Embryonic facial prominence (tissue), 1 donor: ENCODE measurements at regions not wholly inside any gene's neighbourhood (a gene's known extent, or its start where the extent isn't known, plus 50 kb on each side); places are given as distances from the start of the nearest gene placed in this dataset.
"Not testable (repeated sequence)": the region's sequence is repeated elsewhere in the genome, so short reads cannot be mapped to it uniquely, and the experiment has no call there.

Experiments
- DNase-seq: peaks from one replicate; pipeline ENCODE4 v3.0.0-alpha.2; 2016; ENCODE audit errors: extremely low spot score

- DNase-seq, result no peak
Observed at GRCh38 chr13:85603735-85604134, 195.5 kb downstream of the SLITRK6 start.

DNA sequence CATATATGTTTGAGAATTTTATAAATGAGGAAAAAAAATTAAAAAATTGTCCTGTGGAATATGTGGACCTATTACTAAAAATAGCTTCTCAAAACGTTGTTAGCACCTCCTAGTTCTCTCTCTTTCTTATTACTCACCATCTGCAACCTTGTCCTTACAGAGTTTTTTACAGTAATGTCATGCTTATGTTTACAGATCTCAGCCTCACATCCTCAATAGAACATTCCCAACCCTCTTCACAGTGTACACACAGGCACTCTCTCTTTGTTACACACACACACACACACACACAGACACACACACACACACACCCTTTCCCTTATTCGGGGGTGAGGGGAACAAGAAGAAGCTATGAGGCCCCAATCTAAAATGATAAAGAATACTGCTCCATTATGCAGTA lies 197.7 kb downstream of the SLITRK6 start:
- DNase-seq, result no peak

- DNase-seq, result no peak
Observed at GRCh38 chr13:85597790-85598500, 201.3 kb downstream of the SLITRK6 start.

DNA sequence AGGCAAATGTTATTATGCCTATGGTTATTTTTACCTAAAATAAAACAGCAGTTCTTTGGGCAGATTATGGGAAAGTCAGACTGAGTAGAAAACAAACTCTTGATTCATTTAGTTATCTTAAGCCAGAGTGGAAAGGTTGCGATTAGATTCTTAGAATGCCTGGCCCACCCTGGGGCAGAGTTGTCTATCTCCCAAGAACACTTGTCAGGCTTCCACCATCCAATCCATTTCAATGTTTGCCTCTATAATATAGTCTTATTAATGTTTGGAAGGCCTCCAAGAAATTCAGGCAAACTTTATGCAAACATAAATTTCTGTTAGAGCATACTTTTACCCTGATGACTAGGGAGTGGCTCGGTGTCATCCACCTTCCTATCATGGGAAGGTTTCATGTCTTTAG lies 207.0 kb downstream of the SLITRK6 start:
- DNase-seq, result no peak

DNA sequence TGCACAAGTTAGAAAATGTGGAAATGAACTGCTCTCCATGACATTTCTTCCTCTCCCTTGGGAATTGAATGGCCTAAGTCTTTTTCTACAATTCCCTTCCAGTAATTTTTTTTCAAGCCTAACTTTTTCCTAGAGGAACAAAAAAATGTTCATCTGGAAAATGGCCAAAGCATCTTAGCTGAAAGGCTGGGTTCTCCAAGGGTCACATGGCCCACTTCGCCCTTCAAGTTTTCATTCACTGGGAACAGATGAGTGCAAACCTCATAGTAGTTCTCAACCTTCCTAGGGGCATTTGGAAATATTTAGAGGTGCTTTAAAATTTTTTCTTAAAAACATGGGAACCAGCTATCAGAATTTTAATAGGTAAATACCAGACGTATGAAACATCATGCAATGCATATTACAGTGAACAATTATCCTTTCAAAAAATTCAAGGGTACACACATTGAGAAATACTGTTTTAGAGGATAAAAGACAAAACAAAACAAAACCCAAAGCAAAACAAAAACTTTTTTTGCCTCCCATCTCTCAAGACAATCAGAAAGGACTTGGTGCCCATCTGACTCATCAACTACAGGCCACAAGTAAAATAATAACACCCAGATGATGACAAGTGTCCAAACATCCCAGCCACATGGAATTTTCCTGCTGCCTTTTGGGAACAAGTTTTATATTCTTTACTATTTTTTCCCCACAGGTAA lies 208.8 kb downstream of the SLITRK6 start:
- DNase-seq, result no peak

DNA sequence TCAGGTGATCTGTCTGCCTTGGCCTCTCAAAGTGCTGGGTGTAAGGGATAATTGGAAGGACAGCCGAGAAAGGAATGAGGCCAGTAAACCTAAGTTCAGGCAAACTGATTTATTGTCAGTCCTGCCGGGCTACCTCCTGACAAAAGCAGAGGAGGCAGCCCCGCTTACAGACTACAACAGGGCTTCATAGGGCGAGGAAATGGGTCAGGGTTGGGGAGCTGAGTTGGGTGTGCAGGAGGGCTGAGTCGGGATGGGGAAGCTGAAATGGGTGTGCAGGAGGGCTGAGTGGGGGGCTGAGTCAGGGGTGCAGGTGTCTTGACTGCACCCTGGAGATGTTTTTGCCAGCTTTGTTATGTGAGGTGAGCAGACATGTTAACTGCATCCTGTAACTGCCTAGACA lies 210.2 kb downstream of the SLITRK6 start:
- DNase-seq, result no peak

GRCh38 chr13:85588359-85588758 lies 210.9 kb downstream of the SLITRK6 start:
- DNase-seq, result no peak

DNA sequence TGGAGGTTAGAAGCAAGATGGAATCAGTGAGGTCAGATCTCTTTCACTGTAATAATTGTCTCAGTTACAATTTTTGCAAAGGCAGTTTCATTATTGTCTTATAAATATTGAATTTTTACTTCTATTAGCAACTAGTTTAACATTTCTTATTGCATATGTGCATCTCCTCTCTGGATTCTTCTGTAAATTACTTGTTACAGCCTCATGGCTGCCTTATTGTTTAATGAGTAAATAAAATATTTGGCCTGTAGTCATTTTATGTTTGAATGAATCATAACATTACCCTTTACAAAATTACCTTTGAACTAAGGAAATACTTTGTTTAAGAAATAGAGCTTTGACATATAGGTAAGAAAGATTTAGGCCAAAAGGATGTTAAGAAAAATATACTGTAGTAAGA lies 212.4 kb downstream of the SLITRK6 start:
- no peak for DNase-seq

GRCh38 chr13:85586422-85586831 lies 212.8 kb downstream of the SLITRK6 start:
- DNase-seq, result no peak

GRCh38 chr13:85582890-85583289 lies 216.3 kb downstream of the SLITRK6 start:
- no peak for DNase-seq

DNA sequence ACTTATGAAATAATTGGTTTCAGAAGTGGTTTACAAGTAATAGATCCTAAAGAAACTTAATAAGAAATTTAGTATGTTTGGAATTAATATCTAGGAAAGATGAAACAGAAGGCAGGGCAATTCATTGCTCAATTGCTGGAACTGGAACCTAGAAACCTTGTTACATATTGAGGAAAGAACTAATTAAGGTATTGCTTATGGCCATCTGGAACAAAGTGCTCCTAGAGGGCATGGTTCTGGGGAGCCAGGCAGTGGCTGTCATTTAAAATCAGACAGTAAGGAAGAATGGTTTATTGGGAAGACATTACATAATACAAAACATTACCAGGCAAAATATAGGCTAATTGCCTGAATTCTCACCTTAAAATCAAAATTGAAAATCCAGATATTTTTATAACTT lies 224.1 kb downstream of the SLITRK6 start:
- DNase-seq, result no peak

DNA sequence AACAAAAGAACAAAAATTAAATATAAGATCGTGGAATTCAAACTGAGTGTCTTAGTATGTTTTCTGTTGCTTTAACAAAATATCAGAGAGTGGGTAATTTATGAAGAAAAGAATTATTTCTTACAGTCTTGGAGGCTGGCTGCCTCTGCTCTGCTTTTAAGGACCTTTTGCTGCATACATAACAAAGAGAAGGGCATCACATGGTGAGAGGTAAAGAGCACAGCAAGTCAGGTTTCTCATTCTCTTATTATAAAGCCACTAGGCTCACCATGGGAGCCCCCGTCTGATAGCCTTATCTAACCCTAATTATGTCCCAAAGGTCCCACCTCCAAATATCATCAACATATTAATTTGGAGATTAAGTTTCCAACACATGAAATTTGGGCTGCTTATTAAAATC lies 231.3 kb downstream of the SLITRK6 start:
- DNase-seq, result no peak

- DNase-seq, result no peak
Observed at GRCh38 chr13:85565652-85566051, 233.6 kb downstream of the SLITRK6 start.

DNA sequence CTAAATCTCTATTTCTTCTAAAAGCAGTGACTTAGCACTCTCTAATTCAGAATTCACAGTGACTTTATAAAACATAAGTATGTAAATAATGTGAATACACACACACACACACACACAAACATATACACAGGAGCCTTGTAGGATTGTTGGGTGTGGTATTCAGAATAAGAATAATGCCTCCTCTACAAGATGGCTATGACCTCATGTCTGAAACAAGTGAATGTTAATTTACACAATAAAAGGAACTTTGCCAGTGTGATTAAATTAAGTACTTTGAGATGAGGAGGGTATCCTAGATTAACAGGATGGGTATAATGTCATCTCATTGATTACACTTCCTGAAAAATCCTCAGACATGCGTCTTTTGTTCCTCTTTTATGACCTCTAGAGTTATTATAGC lies 234.6 kb downstream of the SLITRK6 start:
- DNase-seq, result no peak

DNA sequence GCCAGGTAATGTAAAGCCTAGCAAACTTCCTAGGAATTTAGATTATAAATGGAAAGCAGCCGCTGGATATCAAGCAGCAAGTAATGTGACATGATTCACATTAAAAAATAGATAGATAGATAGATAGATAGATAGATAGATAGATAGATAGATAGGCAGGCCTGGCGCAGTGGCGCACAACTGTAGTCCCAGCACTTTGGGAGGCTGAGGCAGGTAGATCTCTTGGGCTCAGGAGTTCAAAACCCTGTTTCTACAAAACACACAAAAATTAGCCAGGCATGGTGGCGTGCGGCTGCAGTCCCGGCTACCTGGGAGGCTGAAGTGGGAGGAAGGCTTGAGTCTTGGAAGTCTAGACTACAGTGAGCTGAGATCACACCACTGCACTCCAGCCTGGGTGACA lies 236.9 kb downstream of the SLITRK6 start:
- DNase-seq, result no peak

DNA sequence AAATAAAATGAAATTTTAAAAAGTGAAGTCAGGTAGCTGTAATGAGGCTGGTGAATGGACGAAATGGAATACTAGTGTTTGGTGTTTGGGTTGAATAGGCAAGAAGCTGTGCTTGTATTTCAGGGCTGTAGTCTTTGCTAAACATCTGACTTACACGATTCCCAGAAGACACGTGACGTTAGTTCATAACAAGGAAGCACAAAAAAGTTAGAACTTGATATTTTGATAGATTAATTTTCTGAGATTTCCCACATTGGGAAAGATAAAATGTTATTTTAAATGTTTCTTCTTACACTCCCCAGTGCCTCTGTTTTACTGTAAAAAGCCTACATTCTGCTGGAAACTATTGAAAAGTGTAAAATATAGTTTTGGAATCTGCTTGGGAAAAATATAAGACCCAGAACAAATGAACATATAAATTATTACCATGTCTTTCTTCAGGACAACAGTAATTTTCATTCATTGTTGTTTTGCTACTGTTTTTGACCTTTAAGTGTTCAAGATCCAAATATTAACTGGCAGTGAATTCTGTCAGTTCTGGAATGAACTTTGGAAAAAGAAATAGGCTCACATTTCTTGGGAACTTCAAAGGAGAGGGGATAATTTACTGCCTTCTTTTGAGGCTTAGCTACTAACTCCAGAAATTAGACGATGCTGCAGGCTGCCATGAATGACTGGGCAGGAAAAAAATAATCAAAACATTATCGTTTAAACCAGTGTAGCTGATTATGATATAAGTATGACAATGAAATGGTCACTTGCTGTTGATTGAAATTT lies 241.3 kb downstream of the SLITRK6 start:
- no peak for DNase-seq

DNA sequence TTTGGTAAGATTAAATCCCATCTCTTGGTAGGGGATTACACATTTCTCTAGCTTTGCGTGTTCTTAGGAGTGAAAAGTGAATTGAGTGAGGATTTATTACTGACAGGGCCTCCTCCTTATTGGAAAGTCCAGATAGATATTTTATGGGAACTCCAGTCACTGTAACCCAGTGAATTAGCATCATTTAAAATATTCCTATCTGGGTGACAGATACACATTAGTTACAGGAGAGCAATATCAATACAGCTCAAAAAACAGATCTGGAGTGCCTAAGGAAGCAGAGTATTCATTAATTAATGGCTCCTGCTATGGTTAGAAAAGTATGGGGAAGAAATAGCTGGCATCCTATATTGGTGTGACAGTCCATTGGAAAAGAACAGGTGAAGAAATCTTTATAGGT lies 248.2 kb downstream of the SLITRK6 start:
- DNase-seq, result no peak

DNA sequence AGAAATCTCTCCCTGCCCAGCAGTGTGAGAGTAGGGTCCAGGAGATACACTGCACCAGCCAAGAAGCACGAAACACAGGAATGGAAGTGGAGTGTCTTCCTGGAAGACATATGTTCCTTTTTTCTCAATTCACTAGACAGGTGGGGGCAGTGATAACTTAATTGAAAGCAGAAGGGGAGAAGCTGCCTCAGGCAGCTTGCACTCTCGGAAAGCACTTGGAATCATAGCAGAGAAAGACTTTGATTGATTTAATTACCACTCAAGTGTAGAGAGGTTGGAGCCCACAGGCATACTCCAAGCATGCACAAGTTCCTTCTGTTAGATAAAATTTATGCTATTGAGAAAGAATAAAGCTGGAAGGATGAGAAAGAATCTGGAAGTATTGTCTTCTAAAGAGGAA lies 249.4 kb downstream of the SLITRK6 start:
- no peak for DNase-seq

GRCh38 chr13:85548845-85549244 lies 250.4 kb downstream of the SLITRK6 start:
- DNase-seq, result not testable (repeated sequence)

GRCh38 chr13:85545771-85546170 lies 253.4 kb downstream of the SLITRK6 start:
- DNase-seq, result no peak

DNA sequence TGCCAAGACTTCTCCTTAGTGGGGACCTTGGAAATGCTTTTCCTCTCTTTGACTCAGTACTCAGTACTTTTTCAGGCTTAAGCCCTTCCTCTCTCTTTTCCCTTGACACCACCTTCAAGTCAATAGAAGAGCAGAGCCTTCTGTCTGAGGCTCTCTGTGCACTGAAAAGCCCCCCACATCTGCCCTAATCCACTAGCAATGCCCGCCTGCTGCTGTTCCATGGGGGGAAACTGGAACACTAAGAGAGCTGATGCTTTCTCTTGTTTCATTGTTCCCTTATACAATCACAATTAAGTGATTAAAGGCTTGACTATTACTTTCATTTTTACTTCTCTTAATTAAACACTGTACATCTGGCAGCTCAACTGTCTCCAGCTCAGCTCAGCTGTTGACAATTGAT lies 254.5 kb downstream of the SLITRK6 start:
- no peak for DNase-seq

- DNase-seq, result peak; percentile 30
Observed at GRCh38 chr13:85543144-85543543, 256.1 kb downstream of the SLITRK6 start.

GRCh38 chr13:85541476-85541875 lies 257.7 kb downstream of the SLITRK6 start:
- no peak for DNase-seq
